UCSD-AML1 (cell line): ENCODE measurements at regions not wholly inside any gene's neighbourhood (a gene's known extent, or its start where the extent isn't known, plus 50 kb on each side); places are given as distances from the start of the nearest gene placed in this dataset.
"Not testable (repeated sequence)": the region's sequence is repeated elsewhere in the genome, so short reads cannot be mapped to it uniquely, and the experiment has no call there.

Source experiments
- DNase-seq: peaks from one replicate; lab custom pipeline; 2025; ENCODE audit not compliant: unreplicated experiment; lab: John Stamatoyannopoulos, UW

DNA sequence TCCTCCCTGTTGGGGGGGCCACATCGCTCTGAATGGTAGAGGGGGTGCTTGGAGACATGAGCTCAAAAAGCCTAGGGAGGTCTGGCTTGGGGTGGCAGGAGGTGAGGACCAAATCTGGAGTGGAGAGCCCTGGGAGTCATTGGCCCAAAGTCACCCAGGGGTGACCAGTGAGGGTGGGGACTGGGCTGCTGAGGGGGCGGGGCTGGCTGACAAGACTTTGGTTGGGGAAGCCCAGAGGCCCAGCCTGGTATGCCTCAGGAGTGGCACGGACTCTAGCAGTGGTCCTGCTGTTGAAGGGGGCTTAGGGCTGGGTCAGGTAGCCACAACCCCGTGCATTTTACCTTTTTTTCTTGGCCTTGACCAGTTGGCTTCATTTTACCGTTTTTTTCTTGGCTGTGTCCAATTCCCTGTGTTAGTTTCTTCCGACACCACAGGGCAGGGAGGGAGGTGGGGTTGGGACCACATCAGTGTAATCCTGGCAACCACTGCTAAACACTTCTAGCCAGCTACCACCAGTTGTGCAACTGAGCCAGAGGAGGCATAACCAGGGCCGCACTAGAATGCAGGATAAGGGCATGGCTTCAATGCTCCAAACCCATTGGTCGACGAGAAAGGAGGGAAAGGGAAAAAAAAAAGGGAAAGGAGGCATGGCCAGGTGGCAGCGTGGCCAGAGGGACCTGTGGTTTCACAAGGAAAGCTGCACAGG, 105.3 kb upstream of the C2CD4B start:
- no peak for DNase-seq

DNA sequence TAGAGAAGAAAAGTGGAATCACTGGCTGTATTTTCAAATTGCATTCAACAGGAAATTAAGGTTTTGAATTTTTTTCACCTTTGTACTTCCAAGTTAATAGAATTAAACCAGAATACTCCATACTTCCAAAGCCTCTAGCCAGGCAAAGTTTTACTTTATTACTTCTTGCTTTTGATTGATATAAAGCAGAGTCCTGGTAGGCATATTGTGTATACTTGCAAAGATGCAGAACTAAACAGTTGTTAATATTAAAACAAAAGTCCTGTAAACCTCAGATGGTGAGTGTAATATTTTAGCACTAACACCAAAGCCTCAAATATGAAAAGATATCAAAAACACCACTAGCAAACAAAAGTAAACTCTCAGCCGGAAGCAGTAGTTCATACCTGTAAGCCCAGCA, 107.2 kb upstream of the C2CD4B start:
- DNase-seq, result no peak

GRCh38 chr15:62275831-62276230, 110.7 kb upstream of the C2CD4B start:
- no peak for DNase-seq

- DNase-seq, result no peak
These were observed 112.8 kb upstream of the C2CD4B start for GRCh38 chr15:62277816-62278394.

DNA sequence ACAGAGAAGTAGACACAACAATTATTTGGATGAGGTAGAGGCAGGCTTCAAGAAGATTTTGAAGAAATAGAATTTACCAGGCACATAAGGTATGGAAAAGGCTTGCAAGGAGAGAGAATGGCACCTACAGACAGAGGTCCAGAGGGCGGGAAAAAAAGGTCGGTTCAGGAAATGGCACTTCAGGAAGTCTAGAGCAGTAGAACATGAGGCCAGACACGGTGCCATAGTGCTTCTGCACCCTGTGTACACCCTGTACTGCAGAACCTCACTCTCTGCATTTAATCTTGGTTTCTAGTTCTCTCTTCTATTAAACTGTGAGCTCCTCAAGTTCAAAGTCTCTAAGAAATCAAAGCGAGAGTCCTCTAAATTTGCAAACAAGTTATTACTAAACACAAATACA, 113.4 kb upstream of the C2CD4B start:
- no peak for DNase-seq

DNA sequence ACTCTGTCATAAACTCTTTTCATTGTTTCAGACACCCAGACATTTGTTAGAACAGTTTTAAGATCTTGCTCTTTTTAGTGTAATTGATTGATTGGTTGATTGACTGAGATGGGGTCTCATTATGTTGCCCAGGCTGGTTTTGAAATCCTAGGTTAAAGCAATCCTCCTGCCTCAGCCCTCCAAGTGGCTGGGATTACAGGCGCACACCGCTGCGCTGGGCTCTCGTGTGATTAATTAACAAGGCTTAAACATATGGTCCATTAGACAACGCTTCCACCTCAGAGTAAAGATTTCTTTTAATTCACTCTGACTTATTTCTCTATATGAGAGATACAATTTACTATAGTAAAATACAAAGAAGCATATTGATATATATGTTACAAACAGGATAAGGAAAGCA, 114.0 kb upstream of the C2CD4B start:
- no peak for DNase-seq

GRCh38 chr15:62280625-62281024, 115.5 kb upstream of the C2CD4B start:
- no peak for DNase-seq

GRCh38 chr15:62281801-62282200, 116.7 kb upstream of the C2CD4B start:
- not testable (repeated sequence) for DNase-seq

DNA sequence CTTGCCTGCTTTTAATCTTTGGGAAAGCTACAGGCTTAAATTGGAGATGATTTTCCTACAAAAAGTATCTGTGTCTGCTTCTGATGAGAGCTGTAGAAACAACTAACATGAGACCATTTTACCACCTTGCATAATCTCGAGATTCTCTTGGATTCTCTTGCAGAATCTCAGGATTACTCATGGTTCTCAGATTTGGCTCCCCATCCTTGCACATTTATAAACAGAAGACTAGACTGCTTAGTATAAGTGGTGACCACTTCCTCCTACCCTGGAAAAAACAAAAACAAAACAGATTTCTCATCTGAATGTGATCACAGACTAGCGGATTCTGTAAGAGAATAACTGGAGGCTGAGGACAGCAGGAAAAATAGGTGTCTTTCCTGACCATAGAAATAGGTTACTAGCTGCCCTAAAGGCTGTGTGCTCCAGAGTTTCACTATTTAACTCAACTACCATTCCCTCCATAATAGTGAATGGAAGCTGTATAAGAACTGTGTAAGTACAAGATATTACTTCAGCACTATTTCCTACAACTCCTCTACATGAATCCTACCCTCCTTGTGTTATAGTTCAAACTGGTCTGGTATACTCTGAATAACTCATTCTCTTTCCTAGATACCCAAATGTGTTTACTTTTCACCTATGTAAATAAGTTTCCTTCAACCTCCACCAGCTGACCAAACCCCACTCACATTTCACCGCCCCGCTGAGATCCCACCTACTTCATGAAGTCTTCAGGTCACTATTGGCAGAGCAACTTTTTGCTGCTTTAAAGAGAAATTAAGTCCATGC, 122.2 kb upstream of the C2CD4B start:
- no peak for DNase-seq

GRCh38 chr15:62288361-62289017, 123.4 kb upstream of the C2CD4B start:
- no peak for DNase-seq

- DNase-seq, result no peak
These were observed 126.2 kb upstream of the C2CD4B start for GRCh38 chr15:62291262-62291661.

GRCh38 chr15:62296756-62297507, 131.8 kb upstream of the C2CD4B start:
- DNase-seq, result no peak

DNA sequence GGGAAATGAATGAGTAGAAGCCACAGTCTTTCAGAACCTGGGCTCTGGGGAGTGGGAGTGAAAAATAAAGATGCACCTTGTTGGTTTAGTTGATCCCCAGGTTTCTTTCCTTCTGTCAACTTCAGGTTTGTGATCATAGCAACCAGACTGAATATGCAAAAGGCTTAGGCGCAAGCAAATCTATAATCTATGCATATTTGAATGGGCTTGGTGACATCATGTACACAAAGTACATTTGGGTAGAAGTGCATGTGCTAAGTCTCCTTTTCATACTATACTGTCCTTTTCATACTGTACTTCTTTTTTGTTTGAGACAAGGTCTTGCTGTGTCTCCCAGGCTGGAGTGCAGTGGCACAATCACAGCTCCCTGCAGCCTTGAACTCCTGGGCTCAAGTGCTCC, 132.4 kb upstream of the C2CD4B start:
- DNase-seq, result no peak

DNA sequence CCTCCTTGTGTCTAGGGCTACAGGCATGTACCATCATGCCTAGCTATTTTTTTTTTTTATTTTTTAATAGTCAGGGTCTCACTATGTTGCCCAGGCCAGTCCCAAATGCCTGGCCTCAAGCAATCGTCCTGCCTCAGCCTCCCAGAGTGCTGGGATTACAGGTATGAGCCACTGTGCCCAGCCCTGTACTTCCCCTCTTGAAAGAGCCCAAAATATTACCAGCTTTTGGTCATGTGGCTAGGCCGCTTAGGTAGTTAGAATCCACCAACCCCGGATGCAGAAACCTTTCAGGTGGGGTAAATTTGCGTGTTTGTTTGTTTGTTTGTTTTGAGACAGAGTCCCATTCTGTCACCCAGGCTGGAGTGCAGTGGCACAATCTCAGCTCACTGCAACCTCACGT, 132.8 kb upstream of the C2CD4B start:
- no peak for DNase-seq

GRCh38 chr15:62298811-62299210, 133.7 kb upstream of the C2CD4B start:
- no peak for DNase-seq

DNA sequence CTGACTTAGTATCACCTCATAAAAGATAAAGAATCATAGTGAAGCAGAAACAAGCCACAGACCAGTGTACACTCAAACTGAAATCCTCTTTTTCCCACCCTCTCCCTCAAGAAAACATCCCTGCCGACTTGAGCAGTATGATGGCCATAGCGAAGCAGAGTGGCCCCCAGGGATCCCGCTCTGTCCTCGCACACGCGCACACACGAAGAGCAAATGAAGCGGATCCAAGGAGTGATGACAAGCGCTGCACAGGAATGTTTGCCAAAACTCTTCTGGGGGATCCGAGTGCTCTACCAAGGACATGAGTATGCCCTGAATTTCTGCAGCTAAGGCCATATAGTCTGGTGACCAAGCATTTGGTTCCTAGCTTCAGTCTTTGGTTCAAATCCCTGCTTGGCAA, 134.5 kb upstream of the C2CD4B start:
- DNase-seq, result no peak

- DNase-seq, result no peak
These were observed 137.0 kb upstream of the C2CD4B start for GRCh38 chr15:62301993-62302675.

DNA sequence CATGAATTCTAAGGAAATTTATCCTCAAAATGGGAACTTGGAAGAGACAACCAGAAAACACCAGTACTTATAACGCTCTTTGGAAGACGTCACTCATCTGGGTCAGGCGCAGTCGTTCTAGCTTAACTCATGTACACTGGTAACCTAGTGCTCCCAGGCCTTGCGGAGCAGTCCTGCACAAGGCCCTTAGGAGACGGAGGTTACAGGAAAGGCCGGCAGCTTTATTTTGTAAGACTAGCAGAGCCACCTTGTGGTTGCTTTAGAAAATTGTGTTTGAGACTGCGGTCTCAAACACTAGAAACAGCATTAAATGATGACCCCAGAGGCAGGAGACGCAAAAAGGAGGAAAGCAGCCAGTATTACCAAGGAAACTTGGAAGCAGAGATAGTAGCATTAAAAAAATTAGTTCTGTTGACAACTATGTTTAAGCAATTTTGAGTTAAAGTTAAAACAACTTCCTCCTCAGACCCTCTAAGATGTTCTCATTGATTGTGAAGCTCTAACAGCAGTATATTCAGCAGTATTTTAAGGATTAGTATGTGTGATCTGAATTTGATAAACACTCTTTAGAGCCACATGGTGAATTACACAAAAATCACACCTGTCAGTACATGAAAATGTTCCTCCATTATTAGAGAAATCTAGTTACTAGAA, 141.9 kb upstream of the C2CD4B start:
- DNase-seq, result peak; percentile 15

GRCh38 chr15:62307551-62307950, 142.5 kb upstream of the C2CD4B start:
- DNase-seq, result no peak
